ENCODE measurements at regions not wholly inside any gene's neighbourhood (a gene's known extent, or its start where the extent isn't known, plus 50 kb on each side); places are given as distances from the start of the nearest gene placed in this dataset.

DNA sequence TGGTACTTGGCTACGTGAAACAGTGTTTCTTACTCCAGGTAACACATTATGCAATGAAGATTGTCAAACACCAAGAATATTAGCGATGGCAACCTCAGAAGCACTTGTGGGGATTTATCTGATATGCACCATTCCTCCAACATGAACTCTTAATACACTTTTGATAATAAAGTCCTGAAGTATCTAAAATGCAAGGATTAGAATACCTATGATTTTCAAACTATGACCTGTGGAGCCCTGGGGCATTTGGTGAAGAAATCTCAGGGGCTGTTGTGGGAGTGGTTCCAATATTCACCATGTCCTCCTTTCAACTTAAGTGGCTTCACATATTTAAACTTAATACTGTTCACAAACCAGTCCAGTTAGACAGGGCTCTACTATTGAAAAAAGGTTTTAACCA, 214.6 kb upstream of the POU5F2 start:
- Histone ChIP-seq H3K27me3 (ENCODE audit: control insufficient read depth, insufficient read depth, low read length) (no peaks in the 10 kb centered on the region), H3K27ac (ENCODE audit: low read length) (no peak overlapping the region), H3K9me3 (ENCODE audit: control insufficient read depth, insufficient read depth, low read depth, low read length) (no peaks in the 10 kb centered on the region), H3K36me3 (ENCODE audit: control insufficient read depth, insufficient read depth, low read length) (no peaks in the 10 kb centered on the region), H3K4me1 (ENCODE audit: control insufficient read depth, insufficient read depth, low read length) (no peaks in the 10 kb centered on the region), H3K4me3 (ENCODE audit: low read depth in 2 of 2, low read length in 2 of 2) (no peak overlapping the region)
- DNase-seq (ENCODE audit: low read depth, low spot score) (no peak), ATAC-seq (no peak)
- in situ Hi-C loops (cut with HindIII; ENCODE audit: low pct_unique_long_range_greater_than_20kb, low sequenced_read_pairs) (no loop called here), intact Hi-C loops (cut with micrococcal nuclease; ENCODE audit: unreplicated experiment) (no loop called here)
- BruUV-seq (replicated peaks): no TSS peak
- POLR2A ChIA-PET: no interaction called here
- TF ChIP-seq TCF7L2 (IDR thresholded peaks at IDR 0.05; ENCODE audit: low read depth, low read length) (no peak), POLR2AphosphoS5 (IDR thresholded peaks at IDR 0.05; ENCODE audit: low read depth, low read length) (no peak)
- TF ChIP-seq, protein P1, sequence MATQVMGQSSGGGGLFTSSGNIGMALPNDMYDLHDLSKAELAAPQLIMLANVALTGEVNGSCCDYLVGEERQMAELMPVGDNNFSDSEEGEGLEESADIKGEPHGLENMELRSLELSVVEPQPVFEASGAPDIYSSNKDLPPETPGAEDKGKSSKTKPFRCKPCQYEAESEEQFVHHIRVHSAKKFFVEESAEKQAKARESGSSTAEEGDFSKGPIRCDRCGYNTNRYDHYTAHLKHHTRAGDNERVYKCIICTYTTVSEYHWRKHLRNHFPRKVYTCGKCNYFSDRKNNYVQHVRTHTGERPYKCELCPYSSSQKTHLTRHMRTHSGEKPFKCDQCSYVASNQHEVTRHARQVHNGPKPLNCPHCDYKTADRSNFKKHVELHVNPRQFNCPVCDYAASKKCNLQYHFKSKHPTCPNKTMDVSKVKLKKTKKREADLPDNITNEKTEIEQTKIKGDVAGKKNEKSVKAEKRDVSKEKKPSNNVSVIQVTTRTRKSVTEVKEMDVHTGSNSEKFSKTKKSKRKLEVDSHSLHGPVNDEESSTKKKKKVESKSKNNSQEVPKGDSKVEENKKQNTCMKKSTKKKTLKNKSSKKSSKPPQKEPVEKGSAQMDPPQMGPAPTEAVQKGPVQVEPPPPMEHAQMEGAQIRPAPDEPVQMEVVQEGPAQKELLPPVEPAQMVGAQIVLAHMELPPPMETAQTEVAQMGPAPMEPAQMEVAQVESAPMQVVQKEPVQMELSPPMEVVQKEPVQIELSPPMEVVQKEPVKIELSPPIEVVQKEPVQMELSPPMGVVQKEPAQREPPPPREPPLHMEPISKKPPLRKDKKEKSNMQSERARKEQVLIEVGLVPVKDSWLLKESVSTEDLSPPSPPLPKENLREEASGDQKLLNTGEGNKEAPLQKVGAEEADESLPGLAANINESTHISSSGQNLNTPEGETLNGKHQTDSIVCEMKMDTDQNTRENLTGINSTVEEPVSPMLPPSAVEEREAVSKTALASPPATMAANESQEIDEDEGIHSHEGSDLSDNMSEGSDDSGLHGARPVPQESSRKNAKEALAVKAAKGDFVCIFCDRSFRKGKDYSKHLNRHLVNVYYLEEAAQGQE (IDR thresholded peaks at IDR 0.05; ENCODE audit: insufficient read depth in 1 of 2, low read depth in 2 of 2, low read length in 1 of 2): no peak
- CTCF ChIA-PET: no interaction called here

DNA sequence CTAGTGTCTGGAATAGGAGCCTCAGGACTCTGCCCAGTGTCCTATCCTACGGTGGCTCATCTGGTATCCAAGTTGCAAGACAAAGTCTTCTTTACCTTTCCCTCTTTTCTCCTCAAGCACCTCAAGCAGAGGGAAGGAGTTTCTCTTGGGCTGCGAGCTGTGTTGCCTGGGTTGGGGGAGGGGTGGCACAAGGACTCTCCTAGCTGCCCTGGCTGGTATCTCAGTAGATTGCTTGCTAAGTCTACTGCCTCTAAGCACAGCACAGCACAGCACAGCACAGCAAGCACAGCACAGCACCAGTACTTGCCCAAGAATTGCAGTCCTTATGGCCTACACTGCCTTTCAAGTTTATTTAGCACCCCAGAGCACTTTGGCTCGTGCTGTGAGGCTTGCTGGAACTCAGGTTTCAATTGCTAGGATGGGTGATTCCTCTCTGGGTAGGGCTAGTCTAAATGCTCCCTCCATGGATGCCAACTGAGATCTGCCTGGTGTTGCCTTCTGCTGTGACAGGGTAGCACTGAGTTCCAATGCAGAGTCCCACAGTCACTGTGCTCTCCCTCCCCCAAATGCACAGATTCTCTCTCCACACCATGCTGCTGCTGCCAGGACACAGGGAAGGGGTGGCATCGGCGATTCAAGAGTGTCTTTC, 213.1 kb upstream of the POU5F2 start:
- no peaks in the 10 kb centered on the region for H3K9me3 ChIP-seq (ENCODE audit: control insufficient read depth, insufficient read depth, low read depth, low read length)

More for the DNA sequence above, 213.1 kb upstream of the POU5F2 start:
- no TSS peak for BruUV-seq (replicated peaks)
- ATAC-seq: no peak
- ChIA-PET POLR2A (no interaction called here), CTCF (no interaction called here)
- intact Hi-C loops (cut with micrococcal nuclease; ENCODE audit: unreplicated experiment) (no loop called here), in situ Hi-C loops (cut with HindIII; ENCODE audit: low pct_unique_long_range_greater_than_20kb, low sequenced_read_pairs) (no loop called here)
- Histone ChIP-seq H3K27me3 (ENCODE audit: control insufficient read depth, insufficient read depth, low read length) (no peaks in the 10 kb centered on the region), H3K4me3 (ENCODE audit: low read depth in 2 of 2, low read length in 2 of 2) (no peak overlapping the region), H3K4me1 (ENCODE audit: control insufficient read depth, insufficient read depth, low read length) (no peaks in the 10 kb centered on the region), H3K27ac (ENCODE audit: low read length) (no peak overlapping the region), H3K36me3 (ENCODE audit: control insufficient read depth, insufficient read depth, low read length) (no peaks in the 10 kb centered on the region)
- DNase-seq (ENCODE audit: low read depth, low spot score): no peak
- TF ChIP-seq, protein P2, sequence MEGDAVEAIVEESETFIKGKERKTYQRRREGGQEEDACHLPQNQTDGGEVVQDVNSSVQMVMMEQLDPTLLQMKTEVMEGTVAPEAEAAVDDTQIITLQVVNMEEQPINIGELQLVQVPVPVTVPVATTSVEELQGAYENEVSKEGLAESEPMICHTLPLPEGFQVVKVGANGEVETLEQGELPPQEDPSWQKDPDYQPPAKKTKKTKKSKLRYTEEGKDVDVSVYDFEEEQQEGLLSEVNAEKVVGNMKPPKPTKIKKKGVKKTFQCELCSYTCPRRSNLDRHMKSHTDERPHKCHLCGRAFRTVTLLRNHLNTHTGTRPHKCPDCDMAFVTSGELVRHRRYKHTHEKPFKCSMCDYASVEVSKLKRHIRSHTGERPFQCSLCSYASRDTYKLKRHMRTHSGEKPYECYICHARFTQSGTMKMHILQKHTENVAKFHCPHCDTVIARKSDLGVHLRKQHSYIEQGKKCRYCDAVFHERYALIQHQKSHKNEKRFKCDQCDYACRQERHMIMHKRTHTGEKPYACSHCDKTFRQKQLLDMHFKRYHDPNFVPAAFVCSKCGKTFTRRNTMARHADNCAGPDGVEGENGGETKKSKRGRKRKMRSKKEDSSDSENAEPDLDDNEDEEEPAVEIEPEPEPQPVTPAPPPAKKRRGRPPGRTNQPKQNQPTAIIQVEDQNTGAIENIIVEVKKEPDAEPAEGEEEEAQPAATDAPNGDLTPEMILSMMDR (IDR thresholded peaks at IDR 0.05): no peak
- TF ChIP-seq, protein P1 (IDR thresholded peaks at IDR 0.05; ENCODE audit: insufficient read depth in 1 of 2, low read depth in 2 of 2, low read length in 1 of 2): no peak
- TF ChIP-seq TCF7L2 (IDR thresholded peaks at IDR 0.05; ENCODE audit: low read depth, low read length) (no peak), SIN3A (IDR thresholded peaks at IDR 0.05; ENCODE audit: borderline replicate concordance, insufficient read depth, low read depth, low read length) (no peak), POLR2AphosphoS5 (IDR thresholded peaks at IDR 0.05; ENCODE audit: low read depth, low read length) (no peak)

Data from Panc1 (cell line).